ENCODE measurements at regions not wholly inside any gene's neighbourhood (a gene's known extent, or its start where the extent isn't known, plus 50 kb on each side); places are given as distances from the start of the nearest gene placed in this dataset.

DNA sequence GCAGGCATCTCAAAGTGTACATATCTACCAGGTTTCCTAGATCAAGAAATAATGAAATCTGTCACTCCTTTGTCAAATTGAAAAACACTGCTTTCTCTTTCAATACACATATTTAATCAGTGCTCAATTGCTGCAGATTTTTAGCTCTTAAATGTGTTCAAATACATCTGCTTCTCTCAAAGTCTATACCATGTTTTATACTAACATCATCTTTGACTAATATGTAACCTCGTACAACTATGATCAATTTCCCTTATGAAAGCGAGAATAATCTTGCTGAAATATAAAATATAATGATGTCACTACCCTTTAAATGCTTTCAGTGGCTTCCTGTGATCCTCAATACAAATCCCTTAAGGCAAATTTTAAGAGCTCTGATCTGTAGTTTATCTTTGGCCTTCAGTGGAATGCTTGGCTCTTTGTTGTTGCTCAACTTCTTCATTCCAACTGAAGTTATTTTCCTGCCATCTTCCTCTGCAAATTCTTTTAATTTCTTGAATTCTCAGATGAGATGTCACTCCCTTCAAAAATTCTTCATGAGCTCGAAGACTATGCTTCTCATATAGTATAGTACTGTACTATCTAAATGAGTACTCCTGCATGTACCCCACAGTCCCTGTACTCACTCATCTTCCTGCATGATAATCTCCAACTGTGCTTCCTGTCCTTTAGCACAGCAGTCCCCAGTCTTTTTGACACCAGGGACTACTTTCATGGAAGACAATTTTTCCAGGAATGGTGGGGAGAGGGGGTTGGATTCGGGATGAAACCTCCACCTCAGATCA is 545.1 kb upstream of the GJE1 start:
- TF ChIP-seq, protein P1, sequence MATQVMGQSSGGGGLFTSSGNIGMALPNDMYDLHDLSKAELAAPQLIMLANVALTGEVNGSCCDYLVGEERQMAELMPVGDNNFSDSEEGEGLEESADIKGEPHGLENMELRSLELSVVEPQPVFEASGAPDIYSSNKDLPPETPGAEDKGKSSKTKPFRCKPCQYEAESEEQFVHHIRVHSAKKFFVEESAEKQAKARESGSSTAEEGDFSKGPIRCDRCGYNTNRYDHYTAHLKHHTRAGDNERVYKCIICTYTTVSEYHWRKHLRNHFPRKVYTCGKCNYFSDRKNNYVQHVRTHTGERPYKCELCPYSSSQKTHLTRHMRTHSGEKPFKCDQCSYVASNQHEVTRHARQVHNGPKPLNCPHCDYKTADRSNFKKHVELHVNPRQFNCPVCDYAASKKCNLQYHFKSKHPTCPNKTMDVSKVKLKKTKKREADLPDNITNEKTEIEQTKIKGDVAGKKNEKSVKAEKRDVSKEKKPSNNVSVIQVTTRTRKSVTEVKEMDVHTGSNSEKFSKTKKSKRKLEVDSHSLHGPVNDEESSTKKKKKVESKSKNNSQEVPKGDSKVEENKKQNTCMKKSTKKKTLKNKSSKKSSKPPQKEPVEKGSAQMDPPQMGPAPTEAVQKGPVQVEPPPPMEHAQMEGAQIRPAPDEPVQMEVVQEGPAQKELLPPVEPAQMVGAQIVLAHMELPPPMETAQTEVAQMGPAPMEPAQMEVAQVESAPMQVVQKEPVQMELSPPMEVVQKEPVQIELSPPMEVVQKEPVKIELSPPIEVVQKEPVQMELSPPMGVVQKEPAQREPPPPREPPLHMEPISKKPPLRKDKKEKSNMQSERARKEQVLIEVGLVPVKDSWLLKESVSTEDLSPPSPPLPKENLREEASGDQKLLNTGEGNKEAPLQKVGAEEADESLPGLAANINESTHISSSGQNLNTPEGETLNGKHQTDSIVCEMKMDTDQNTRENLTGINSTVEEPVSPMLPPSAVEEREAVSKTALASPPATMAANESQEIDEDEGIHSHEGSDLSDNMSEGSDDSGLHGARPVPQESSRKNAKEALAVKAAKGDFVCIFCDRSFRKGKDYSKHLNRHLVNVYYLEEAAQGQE (IDR thresholded peaks at IDR 0.05; ENCODE audit: borderline replicate concordance) = no peak
- TF ChIP-seq, protein P2, sequence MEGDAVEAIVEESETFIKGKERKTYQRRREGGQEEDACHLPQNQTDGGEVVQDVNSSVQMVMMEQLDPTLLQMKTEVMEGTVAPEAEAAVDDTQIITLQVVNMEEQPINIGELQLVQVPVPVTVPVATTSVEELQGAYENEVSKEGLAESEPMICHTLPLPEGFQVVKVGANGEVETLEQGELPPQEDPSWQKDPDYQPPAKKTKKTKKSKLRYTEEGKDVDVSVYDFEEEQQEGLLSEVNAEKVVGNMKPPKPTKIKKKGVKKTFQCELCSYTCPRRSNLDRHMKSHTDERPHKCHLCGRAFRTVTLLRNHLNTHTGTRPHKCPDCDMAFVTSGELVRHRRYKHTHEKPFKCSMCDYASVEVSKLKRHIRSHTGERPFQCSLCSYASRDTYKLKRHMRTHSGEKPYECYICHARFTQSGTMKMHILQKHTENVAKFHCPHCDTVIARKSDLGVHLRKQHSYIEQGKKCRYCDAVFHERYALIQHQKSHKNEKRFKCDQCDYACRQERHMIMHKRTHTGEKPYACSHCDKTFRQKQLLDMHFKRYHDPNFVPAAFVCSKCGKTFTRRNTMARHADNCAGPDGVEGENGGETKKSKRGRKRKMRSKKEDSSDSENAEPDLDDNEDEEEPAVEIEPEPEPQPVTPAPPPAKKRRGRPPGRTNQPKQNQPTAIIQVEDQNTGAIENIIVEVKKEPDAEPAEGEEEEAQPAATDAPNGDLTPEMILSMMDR (IDR thresholded peaks at IDR 0.05; ENCODE audit: poor library complexity, severe bottlenecking) = no peak
- TF ChIP-seq EZH2 (IDR thresholded peaks at IDR 0.05; ENCODE audit: borderline replicate concordance, insufficient read depth, low read length, poor library complexity, severe bottlenecking) (no peak), EP300 (conservative IDR thresholded peaks at IDR 0.05; ENCODE audit: poor library complexity, severe bottlenecking) (no peak), POLR2AphosphoS5 (IDR thresholded peaks at IDR 0.05) (no peak), TAF1 (IDR thresholded peaks at IDR 0.05; ENCODE audit: low read depth) (no peak), MXI1 (conservative IDR thresholded peaks at IDR 0.05; ENCODE audit: poor library complexity, severe bottlenecking) (no peak), RAD21 (conservative IDR thresholded peaks at IDR 0.05) (no peak), SMC3 (conservative IDR thresholded peaks at IDR 0.05; ENCODE audit: poor library complexity) (no peak)

Measured in neural cell (in vitro differentiated cells).